ENCODE measurements at regions not wholly inside any gene's neighbourhood (a gene's known extent, or its start where the extent isn't known, plus 50 kb on each side); places are given as distances from the start of the nearest gene placed in this dataset.

DNA sequence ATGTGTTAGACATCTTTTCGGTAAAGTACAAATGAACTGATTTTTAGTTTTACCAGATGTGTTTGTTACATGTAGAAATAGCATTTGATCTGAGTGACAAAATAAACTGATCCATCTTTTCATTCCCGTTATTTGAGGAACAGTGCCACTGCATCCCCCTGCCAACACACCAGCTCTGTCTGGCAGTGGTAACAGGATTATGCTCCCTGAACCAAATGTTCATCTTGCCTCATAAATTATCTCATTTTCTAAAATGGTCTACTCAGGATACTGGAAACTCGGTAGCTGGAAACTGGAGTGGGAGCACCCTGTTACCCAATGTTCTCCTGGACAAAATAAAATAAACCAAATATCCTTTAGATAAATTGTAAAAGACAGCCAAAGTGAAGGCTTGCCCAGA, 171.6 kb downstream of the FAT4 start:
- TF ChIP-seq GATA2 (IDR thresholded peaks at IDR 0.05; ENCODE audit: low read depth, low read length) = no peak
- no peak for TF ChIP-seq GATA3 (IDR thresholded peaks at IDR 0.05; ENCODE audit: low read depth, low read length)

All from SH-SY5Y (cell line).